Nephron progenitor cell (in vitro differentiated cells): ENCODE measurements at regions not wholly inside any gene's neighbourhood (a gene's known extent, or its start where the extent isn't known, plus 50 kb on each side); places are given as distances from the start of the nearest gene placed in this dataset.

Source experiments
- DNase-seq: peaks from one replicate; pipeline ENCODE4 v3.0.0; 2021
- H3K27ac Mint-ChIP-seq: 2 replicates; pipeline ENCODE4 v1.8.0; 2021; ENCODE audit warnings: mild to moderate bottlenecking, moderate library complexity, mixed read lengths
- H3K27me3 Mint-ChIP-seq: 2 replicates; pipeline ENCODE4 v1.8.0; 2021; ENCODE audit warnings: mild to moderate bottlenecking, low read depth, mixed read lengths; ENCODE audit not compliant: poor library complexity
- H3K36me3 Mint-ChIP-seq: 2 replicates; pipeline ENCODE4 v1.8.0; 2021; ENCODE audit warnings: low read depth, mixed read lengths
- H3K4me1 Mint-ChIP-seq: 2 replicates; pipeline ENCODE4 v1.8.0; 2021; ENCODE audit warnings: mixed read lengths
- H3K4me3 Mint-ChIP-seq: 2 replicates; pipeline ENCODE4 v1.8.0; 2021; ENCODE audit warnings: mild to moderate bottlenecking, moderate library complexity, mixed read lengths
- H3K9me3 Mint-ChIP-seq: 2 replicates; pipeline ENCODE4 v1.8.0; 2021; ENCODE audit warnings: mild to moderate bottlenecking, moderate library complexity, mixed read lengths
- TF ChIP-seq, protein P1 (sequence below): fragments of 200-600 bp; sonication (generic); IDR thresholded peaks from 2 replicates; pipeline ENCODE4 v1.5.0; 2021; ENCODE audit warnings: antibody characterized with exemption

DNA sequence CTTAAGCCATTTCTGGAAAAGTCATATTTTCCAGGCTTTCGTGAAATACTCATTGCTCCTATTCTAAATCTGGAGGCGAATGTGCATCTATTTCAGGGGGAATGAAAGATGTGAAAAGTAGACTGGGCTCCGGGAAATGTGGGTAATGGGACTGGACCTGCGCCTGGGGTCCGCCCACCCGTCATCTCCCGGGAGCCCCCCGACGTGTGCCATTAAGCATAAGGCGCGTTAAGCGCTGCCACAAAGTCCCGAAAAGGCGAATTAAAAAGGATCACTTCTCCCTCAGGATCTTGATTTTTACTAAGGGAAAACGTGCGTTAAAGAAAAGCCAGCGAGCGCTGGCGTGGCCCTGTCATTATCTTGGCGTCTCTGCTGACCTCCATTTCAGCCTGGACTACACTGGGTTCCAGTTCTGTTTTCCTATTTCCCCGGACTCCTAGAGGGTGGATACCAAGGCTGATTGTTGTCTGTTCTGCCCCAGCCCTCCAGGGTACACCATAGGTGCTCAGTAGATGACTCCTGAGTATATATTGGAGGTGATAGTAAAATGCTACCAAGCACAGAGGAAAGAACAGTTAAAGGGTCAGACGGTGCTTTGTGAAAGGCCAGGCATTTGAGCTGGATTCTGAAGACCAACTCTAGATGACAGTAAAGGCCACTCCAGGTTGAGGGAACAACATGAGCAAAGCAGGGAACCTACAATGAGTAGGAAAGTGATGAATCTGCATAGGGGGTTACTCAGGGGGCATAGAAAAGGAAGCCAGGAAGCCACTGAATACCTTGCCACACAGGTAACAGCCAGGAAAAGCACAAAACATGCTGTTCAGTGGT is 89.2 kb upstream of the ARID1B start:
- TF ChIP-seq, protein P1, sequence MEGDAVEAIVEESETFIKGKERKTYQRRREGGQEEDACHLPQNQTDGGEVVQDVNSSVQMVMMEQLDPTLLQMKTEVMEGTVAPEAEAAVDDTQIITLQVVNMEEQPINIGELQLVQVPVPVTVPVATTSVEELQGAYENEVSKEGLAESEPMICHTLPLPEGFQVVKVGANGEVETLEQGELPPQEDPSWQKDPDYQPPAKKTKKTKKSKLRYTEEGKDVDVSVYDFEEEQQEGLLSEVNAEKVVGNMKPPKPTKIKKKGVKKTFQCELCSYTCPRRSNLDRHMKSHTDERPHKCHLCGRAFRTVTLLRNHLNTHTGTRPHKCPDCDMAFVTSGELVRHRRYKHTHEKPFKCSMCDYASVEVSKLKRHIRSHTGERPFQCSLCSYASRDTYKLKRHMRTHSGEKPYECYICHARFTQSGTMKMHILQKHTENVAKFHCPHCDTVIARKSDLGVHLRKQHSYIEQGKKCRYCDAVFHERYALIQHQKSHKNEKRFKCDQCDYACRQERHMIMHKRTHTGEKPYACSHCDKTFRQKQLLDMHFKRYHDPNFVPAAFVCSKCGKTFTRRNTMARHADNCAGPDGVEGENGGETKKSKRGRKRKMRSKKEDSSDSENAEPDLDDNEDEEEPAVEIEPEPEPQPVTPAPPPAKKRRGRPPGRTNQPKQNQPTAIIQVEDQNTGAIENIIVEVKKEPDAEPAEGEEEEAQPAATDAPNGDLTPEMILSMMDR = no peak
- peak; percentile 23 for DNase-seq

DNA sequence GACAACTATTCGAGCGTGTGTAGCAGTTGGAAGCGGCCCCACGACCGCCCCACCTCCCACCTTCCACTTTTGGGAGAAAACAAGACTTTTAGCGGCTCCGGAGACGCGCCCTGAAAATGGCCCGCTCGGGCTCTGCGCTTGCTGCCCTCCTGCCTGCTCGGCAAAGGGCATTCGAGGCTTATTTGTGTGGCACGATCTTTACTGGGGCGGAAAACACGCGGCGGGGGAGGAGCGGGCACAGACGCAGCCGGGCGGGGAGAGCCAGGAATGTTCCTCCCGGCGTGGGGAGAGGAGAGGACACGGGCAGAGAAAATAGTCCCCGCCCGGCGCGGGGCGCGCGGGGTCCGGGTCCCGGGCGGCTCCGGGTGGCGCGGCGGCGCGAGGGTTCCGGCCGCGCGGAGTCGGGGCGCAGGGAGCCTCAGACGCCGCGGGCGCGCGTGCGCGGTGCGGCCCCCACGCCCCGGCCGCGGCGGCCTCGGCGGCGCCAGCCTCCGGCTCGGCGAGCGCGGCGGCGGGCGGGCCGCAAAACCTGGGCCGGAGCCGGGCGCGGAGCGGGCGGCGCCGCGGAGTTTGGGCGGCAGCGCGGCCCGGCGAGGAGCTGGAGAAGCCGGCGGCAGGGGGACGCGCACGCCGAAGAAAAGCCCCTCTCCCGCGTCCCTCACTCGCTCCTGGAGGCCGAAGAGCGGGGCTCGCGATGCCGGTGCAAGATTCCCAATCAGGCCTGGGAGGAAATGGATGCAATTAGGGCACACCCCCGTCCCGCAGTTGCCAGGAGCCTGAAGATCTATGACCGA is 90.0 kb upstream of the ARID1B start:
- Mint-ChIP-seq H3K27me3 (no peaks in the 10 kb centered on the region), H3K4me3 (peak overlapping the region; percentile 93), H3K27ac (peak overlapping the region; percentile 98), H3K9me3 (no peaks in the 10 kb centered on the region), H3K4me1 (peaks cover 31% of the 10 kb centered on the region), H3K36me3 (no peaks in the 10 kb centered on the region)
- DNase-seq = peak; percentile 76
- TF ChIP-seq, protein P1 = no peak

More for the DNA sequence above, 89.2 kb upstream of the ARID1B start:
- Mint-ChIP-seq H3K4me1 (peaks cover 31% of the 10 kb centered on the region), H3K27ac (peak overlapping the region; percentile 49), H3K27me3 (no peaks in the 10 kb centered on the region), H3K4me3 (peak overlapping the region; percentile 83), H3K9me3 (no peaks in the 10 kb centered on the region), H3K36me3 (no peaks in the 10 kb centered on the region)

DNA sequence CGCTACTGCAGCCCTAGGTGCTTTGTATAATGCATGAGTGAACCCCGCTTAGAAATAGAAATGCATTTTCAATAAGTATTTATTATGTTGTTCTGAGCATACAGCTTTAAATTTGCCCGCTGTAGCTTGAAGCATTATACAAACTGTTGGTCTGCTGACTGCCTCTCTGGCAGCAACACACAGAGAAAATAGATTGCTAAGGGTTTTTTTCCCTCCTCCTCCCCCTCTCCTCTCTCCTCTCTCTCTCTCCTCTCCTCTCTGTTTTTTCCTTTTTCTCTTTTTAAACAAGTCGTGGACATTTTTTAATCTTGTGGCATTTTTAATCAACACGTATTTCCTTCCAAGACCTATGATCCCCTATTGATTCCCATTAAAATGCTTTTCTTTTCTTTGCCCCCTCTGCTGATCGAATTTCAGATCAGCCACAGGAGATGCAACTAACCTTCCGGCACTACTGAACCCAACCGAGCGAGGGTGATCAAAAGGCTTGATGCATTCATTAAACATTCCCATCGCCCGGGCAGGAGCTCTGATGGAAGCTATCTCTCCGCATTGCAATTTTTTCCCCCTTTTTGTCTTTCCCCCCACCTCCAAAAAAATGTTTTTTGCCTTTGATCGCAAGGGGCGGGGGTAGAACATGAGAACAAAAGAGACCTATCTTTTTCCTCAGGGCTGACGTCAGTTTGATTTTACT is 90.7 kb upstream of the ARID1B start:
- no peaks in the 10 kb centered on the region for H3K36me3 Mint-ChIP-seq
- H3K9me3 Mint-ChIP-seq = no peaks in the 10 kb centered on the region
- H3K4me3 Mint-ChIP-seq = peak overlapping the region; percentile 93
- H3K27ac Mint-ChIP-seq = peak overlapping the region; percentile 98
- no peaks in the 10 kb centered on the region for H3K27me3 Mint-ChIP-seq
- DNase-seq = peak; percentile 43
- peaks cover 31% of the 10 kb centered on the region for H3K4me1 Mint-ChIP-seq
- TF ChIP-seq, protein P1 = no peak

DNA sequence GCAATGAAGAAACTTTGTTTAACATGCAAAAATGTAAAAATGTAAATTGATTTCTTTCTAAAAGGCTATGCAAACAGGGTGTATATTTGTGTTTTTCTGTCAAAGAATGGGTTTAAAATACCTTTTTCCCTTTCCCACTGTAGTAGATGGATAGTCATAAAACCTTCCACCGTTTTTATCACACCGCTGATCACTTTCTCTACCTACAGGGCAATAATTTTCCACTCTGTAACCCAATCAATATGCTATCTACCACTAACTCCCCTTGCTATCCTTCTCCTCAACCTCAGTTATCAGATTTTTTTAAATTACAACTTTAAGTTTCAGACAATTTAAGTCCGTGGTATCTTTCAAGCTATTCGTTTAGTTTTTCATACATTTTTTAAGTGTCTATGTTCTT is 91.4 kb upstream of the ARID1B start:
- no peak for DNase-seq
- Mint-ChIP-seq H3K9me3 (no peaks in the 10 kb centered on the region), H3K27ac (peak overlapping the region; percentile 98), H3K4me3 (peak overlapping the region; percentile 93), H3K36me3 (no peaks in the 10 kb centered on the region), H3K4me1 (peaks cover 31% of the 10 kb centered on the region), H3K27me3 (no peaks in the 10 kb centered on the region)
- TF ChIP-seq, protein P1 = no peak

DNA sequence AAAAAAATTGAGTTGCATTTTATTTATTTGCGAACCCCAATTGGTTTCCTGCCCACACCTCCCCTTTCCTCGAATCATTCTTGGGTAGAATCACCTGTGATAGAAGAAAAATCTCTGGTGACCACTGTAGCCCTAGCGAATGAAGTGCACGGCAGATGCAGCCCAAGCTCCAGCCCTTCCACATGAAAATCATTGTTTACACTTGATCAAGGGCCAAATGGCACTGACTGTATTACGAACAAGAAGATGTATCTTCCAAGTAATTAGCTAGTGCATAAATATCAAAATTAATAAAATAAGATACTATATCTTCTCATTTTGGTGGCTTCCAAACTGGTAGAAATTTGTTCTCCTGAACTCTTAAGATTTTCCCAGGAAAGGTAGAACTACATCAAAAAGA is 93.4 kb upstream of the ARID1B start:
- no peaks in the 10 kb centered on the region for H3K36me3 Mint-ChIP-seq
- peaks cover 11% of the 10 kb centered on the region for H3K9me3 Mint-ChIP-seq
- H3K4me3 Mint-ChIP-seq = no peak overlapping the region
- no peak for DNase-seq
- TF ChIP-seq, protein P1 = no peak
- H3K27ac Mint-ChIP-seq = no peak overlapping the region
- H3K27me3 Mint-ChIP-seq = no peaks in the 10 kb centered on the region
- H3K4me1 Mint-ChIP-seq = peaks cover 31% of the 10 kb centered on the region
